ENCODE measurements at regions not wholly inside any gene's neighbourhood (a gene's known extent, or its start where the extent isn't known, plus 50 kb on each side); places are given as distances from the start of the nearest gene placed in this dataset.

DNA sequence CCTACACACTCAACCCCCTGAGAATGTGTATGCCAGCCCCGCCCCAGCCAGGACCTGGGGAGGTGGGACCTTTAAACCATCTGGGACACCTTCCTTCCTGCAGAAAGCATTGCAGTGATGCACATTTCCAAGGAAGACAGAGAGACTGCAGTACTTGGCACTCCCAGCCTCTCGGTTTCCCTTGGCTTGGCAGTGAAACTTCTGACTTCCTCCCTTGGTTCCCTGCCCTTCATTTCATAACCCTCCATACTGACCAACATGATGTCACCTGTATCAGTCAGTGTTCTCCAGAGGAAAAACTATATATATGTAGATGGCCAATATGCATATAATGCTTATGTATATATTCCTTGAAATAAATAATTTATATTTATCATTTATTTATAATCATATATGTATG, 103.2 kb downstream of the SST start:
- H3K4me3 ChIP-seq = no peak overlapping the region
- Mint-ChIP-seq H3K36me3 (ENCODE audit: low read depth) (no peaks in the 10 kb centered on the region), H3K27ac (no peak overlapping the region), H3K27me3 (ENCODE audit: insufficient read depth, low read depth, poor library complexity) (peaks cover 2% of the 10 kb centered on the region), H3K4me3 (no peak overlapping the region), H3K4me1 (peaks cover 25% of the 10 kb centered on the region), H3K9me3 (no peaks in the 10 kb centered on the region)
- H2AFZ ChIP-seq = peak overlapping the region; percentile 39; the same call in 1 of the 2 replicates
- no peak for TF ChIP-seq ZNF114 (CRISPR knock-in tag; IDR thresholded peaks at IDR 0.05)
- no peak for TF ChIP-seq EZH2phosphoT487 (IDR thresholded peaks at IDR 0.05; ENCODE audit: unreplicated experiment)
- no peak for TF ChIP-seq STAT1 (IDR thresholded peaks at IDR 0.05; ENCODE audit: unreplicated experiment)
- TF ChIP-seq, protein P1, sequence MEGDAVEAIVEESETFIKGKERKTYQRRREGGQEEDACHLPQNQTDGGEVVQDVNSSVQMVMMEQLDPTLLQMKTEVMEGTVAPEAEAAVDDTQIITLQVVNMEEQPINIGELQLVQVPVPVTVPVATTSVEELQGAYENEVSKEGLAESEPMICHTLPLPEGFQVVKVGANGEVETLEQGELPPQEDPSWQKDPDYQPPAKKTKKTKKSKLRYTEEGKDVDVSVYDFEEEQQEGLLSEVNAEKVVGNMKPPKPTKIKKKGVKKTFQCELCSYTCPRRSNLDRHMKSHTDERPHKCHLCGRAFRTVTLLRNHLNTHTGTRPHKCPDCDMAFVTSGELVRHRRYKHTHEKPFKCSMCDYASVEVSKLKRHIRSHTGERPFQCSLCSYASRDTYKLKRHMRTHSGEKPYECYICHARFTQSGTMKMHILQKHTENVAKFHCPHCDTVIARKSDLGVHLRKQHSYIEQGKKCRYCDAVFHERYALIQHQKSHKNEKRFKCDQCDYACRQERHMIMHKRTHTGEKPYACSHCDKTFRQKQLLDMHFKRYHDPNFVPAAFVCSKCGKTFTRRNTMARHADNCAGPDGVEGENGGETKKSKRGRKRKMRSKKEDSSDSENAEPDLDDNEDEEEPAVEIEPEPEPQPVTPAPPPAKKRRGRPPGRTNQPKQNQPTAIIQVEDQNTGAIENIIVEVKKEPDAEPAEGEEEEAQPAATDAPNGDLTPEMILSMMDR (conservative IDR thresholded peaks at IDR 0.05; ENCODE audit: low read depth in 2 of 2) = no peak
- TF ChIP-seq ETS1 (IDR thresholded peaks at IDR 0.05) = no peak
- TF ChIP-seq JUNB (IDR thresholded peaks at IDR 0.05; ENCODE audit: unreplicated experiment) = no peak
- TF ChIP-seq ZNF462 (CRISPR knock-in tag; IDR thresholded peaks at IDR 0.05) = no peak
- TF ChIP-seq NANOG (IDR thresholded peaks at IDR 0.05; ENCODE audit: borderline replicate concordance) = no peak
- TF ChIP-seq, protein P2, sequence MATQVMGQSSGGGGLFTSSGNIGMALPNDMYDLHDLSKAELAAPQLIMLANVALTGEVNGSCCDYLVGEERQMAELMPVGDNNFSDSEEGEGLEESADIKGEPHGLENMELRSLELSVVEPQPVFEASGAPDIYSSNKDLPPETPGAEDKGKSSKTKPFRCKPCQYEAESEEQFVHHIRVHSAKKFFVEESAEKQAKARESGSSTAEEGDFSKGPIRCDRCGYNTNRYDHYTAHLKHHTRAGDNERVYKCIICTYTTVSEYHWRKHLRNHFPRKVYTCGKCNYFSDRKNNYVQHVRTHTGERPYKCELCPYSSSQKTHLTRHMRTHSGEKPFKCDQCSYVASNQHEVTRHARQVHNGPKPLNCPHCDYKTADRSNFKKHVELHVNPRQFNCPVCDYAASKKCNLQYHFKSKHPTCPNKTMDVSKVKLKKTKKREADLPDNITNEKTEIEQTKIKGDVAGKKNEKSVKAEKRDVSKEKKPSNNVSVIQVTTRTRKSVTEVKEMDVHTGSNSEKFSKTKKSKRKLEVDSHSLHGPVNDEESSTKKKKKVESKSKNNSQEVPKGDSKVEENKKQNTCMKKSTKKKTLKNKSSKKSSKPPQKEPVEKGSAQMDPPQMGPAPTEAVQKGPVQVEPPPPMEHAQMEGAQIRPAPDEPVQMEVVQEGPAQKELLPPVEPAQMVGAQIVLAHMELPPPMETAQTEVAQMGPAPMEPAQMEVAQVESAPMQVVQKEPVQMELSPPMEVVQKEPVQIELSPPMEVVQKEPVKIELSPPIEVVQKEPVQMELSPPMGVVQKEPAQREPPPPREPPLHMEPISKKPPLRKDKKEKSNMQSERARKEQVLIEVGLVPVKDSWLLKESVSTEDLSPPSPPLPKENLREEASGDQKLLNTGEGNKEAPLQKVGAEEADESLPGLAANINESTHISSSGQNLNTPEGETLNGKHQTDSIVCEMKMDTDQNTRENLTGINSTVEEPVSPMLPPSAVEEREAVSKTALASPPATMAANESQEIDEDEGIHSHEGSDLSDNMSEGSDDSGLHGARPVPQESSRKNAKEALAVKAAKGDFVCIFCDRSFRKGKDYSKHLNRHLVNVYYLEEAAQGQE (IDR thresholded peaks at IDR 0.05; ENCODE audit: unreplicated experiment) = no peak
- no peak for TF ChIP-seq POLR2AphosphoS5 (IDR thresholded peaks at IDR 0.05; ENCODE audit: low read depth)
- TF ChIP-seq CREB1 (CRISPR knock-in tag; IDR thresholded peaks at IDR 0.05; ENCODE audit: low read depth) = no peak
- TF ChIP-seq EZH2 (IDR thresholded peaks at IDR 0.05; ENCODE audit: low read depth, unreplicated experiment) = no peak
- TF ChIP-seq ZNF331 (CRISPR knock-in tag; IDR thresholded peaks at IDR 0.05; ENCODE audit: low read depth) = no peak
- no peaks in the 10 kb centered on the region for H3K79me2 ChIP-seq (replicated peaks; ENCODE audit: insufficient read depth)
- H3K9me2 ChIP-seq (ENCODE audit: insufficient read depth) = peaks cover 13% of the 10 kb centered on the region
- H4K20me1 ChIP-seq (replicated peaks; ENCODE audit: insufficient read depth) = no peaks in the 10 kb centered on the region
- no peaks in the 10 kb centered on the region for H3K27me3 ChIP-seq (ENCODE audit: insufficient read depth)
- no peak overlapping the region for H3K4me2 ChIP-seq
- no peaks in the 10 kb centered on the region for H3K36me3 ChIP-seq (ENCODE audit: insufficient read depth)
- ATAC-seq (no peak), DNase-seq (ENCODE audit: low spot score) (no peak)
- H3K4me1 ChIP-seq (ENCODE audit: insufficient read depth) = peaks cover 20% of the 10 kb centered on the region
- no peaks in the 10 kb centered on the region for H3F3A ChIP-seq (replicated peaks; ENCODE audit: low read depth)
- H3K27ac ChIP-seq (ENCODE audit: low read depth) = no peak overlapping the region

Data from GM23338 (cell line).